SK-N-SH (cell line): ENCODE measurements at regions not wholly inside any gene's neighbourhood (a gene's known extent, or its start where the extent isn't known, plus 50 kb on each side); places are given as distances from the start of the nearest gene placed in this dataset.

ENCODE experiments used
- CTCF ChIA-PET: fragments of 300-600, 350-600 bp; formaldehyde crosslinking; extraction: SDS; loops from one replicate; lab custom pipeline; 2021; lab: Yijun Ruan, JAX
- POLR2A ChIA-PET: fragments of 350-600 bp; sonication (Branson Sonifier 250); formaldehyde crosslinking; extraction: SDS; loops from one replicate; lab custom pipeline; 2020; ENCODE audit warnings: antibody characterized with exemption, inconsistent platforms; lab: Yijun Ruan, JAX
- DNase-seq: peaks from one replicate; pipeline ENCODE4 v3.0.0; 2012
- H2AFZ ChIP-seq: fragments of 200-600 bp; sonication (generic); 2 replicates; pipeline ENCODE4 v1.8.1; 2016; ENCODE audit warnings: antibody characterized with exemption, mild to moderate bottlenecking, low read depth
- H3F3A ChIP-seq: fragments of 200-600 bp; sonication (generic); replicated peaks from 2 replicates; pipeline ENCODE3; 2016; ENCODE audit warnings: antibody characterized with exemption, mild to moderate bottlenecking; ENCODE audit not compliant: insufficient read depth
- H3K27ac ChIP-seq, 2 experiments: fragments of 200-500 bp in 1 of 2; fragments of 200-600 bp in 1 of 2; sonication (Bioruptor generic) in 1 of 2; sonication (generic), shearing (Covaris generic) in 1 of 2; 2 replicates each; pipeline versions ENCODE4 v1.5.1 to v1.6.1; 2014 to 2016; ENCODE audit warnings: low read depth in 2 of 2, inconsistent platforms in 1 of 2, low read length in 1 of 2, mild to moderate bottlenecking in 1 of 2, mixed read lengths in 1 of 2
- H3K27me3 ChIP-seq: fragments of 200-600 bp; sonication (generic), shearing (Covaris generic); 2 replicates; pipeline ENCODE4 v1.6.1; 2016; ENCODE audit warnings: mixed run types; ENCODE audit not compliant: insufficient read depth
- H3K36me3 ChIP-seq, 2 experiments: fragments of 200-500 bp in 1 of 2; fragments of 200-600 bp in 1 of 2; sonication (Bioruptor generic) in 1 of 2; sonication (generic) in 1 of 2; replicated peaks in 1 of 2; 2 replicates each; pipeline versions ENCODE3 to v1.5.1; 2014 to 2016; ENCODE audit warnings: low read length in 1 of 2, mild to moderate bottlenecking in 1 of 2; ENCODE audit not compliant: insufficient read depth in 2 of 2, control insufficient read depth in 1 of 2
- H3K4me1 ChIP-seq, 2 experiments: fragments of 200-500 bp in 1 of 2; fragments of 200-600 bp in 1 of 2; sonication (Bioruptor generic) in 1 of 2; sonication (generic), shearing (Covaris generic) in 1 of 2; 2 replicates each; pipeline versions ENCODE4 v1.5.1 to v1.6.1; 2014 to 2016; ENCODE audit warnings: low read depth in 1 of 2, low read length in 1 of 2, mixed run types in 1 of 2; ENCODE audit not compliant: insufficient read depth in 2 of 2, control insufficient read depth in 1 of 2
- H3K4me2 ChIP-seq: fragments of 200-600 bp; sonication (generic), shearing (Covaris generic); 2 replicates; pipeline ENCODE4 v1.6.1; 2017; ENCODE audit warnings: mixed run types
- H3K4me3 ChIP-seq, 2 experiments: fragments of 200-500 bp in 1 of 2; fragments of 200-600 bp in 1 of 2; sonication (Bioruptor generic) in 1 of 2; sonication (generic), shearing (Covaris generic) in 1 of 2; 2 replicates each; pipeline versions ENCODE4 v1.5.1 to v1.8.1; 2014 to 2016; ENCODE audit warnings: low read depth in 2 of 2, inconsistent platforms in 1 of 2, low read length in 1 of 2, mild to moderate bottlenecking in 1 of 2, mixed read lengths in 1 of 2, moderate library complexity in 1 of 2
- H3K79me2 ChIP-seq: fragments of 200-600 bp; sonication (generic); 2 replicates; pipeline ENCODE4 v1.8.1; 2017; ENCODE audit warnings: mild to moderate bottlenecking; ENCODE audit not compliant: insufficient read depth
- H3K9ac ChIP-seq: fragments of 200-600 bp; sonication (generic); 2 replicates; pipeline ENCODE4 v1.6.1; 2017; ENCODE audit warnings: mixed run types
- H3K9me2 ChIP-seq: fragments of 200-600 bp; sonication (generic); 2 replicates; pipeline ENCODE4 v1.6.1; 2017; ENCODE audit warnings: mixed run types
- H3K9me3 ChIP-seq: fragments of 200-600 bp; sonication (generic); 2 replicates; pipeline ENCODE4 v1.6.1; 2017; ENCODE audit warnings: mixed run types, mild to moderate bottlenecking, moderate library complexity
- H4K20me1 ChIP-seq: fragments of 200-600 bp; sonication (generic); 2 replicates; pipeline ENCODE4 v1.6.1; 2017; ENCODE audit warnings: mild to moderate bottlenecking, mixed run types; ENCODE audit not compliant: insufficient read depth
- CHD2 ChIP-seq: fragments of 150-350 bp; IDR thresholded peaks from 2 replicates; pipeline ENCODE4 v1.6.1; 2018; ENCODE audit warnings: low read length; ENCODE audit not compliant: partially characterized antibody
- EP300 ChIP-seq, 2 experiments: IDR thresholded peaks; 2 replicates each; pipeline versions ENCODE4 v1.4.0 to v1.6.1; 2012; ENCODE audit warnings: borderline replicate concordance in 1 of 2, low read depth in 1 of 2, low read length in 1 of 2
- EZH2phosphoT487 ChIP-seq: fragments of 200-600 bp; sonication (generic); IDR thresholded peaks from 2 replicates; pipeline ENCODE4 v1.6.1; 2017; ENCODE audit warnings: low read depth, mixed run types, mild to moderate bottlenecking, antibody characterized with exemption, moderate library complexity, borderline replicate concordance
- FOXJ3 ChIP-seq: sonication (generic); formaldehyde crosslinking; IDR thresholded peaks from 2 replicates; pipeline ENCODE4 v1.5.1; 2020; ENCODE audit warnings: mild to moderate bottlenecking, missing genetic modification reagents
- FOXM1 ChIP-seq: IDR thresholded peaks from 2 replicates; pipeline ENCODE4 v1.4.0; 2012; ENCODE audit warnings: low read depth, mild to moderate bottlenecking
- GATA2 ChIP-seq: sonication (generic); formaldehyde crosslinking; IDR thresholded peaks from 2 replicates; pipeline ENCODE4 v1.5.0; 2020; ENCODE audit warnings: mild to moderate bottlenecking, missing genetic modification reagents
- MEF2A ChIP-seq: IDR thresholded peaks from 2 replicates; pipeline ENCODE4 v1.4.0; 2012; ENCODE audit warnings: low read depth, borderline replicate concordance
- POLR2AphosphoS5 ChIP-seq: IDR thresholded peaks from 2 replicates; pipeline ENCODE4 v1.6.1; 2012; ENCODE audit warnings: low read depth, low read length
- RCOR1 ChIP-seq: fragments of 150-350 bp; IDR thresholded peaks from 2 replicates; pipeline ENCODE4 v1.6.1; 2017; ENCODE audit warnings: antibody characterized with exemption, low read length
- RFX5 ChIP-seq: IDR thresholded peaks from 2 replicates; pipeline ENCODE4 v1.6.1; 2012; ENCODE audit warnings: mild to moderate bottlenecking, improper control_type of control experiment, low read length
- RXRA ChIP-seq: IDR thresholded peaks from 2 replicates; pipeline ENCODE4 v1.4.0; 2012; ENCODE audit warnings: low read depth, mild to moderate bottlenecking, borderline replicate concordance
- SMC3 ChIP-seq: IDR thresholded peaks from 2 replicates; pipeline ENCODE4 v1.6.1; 2012; ENCODE audit warnings: low read depth, low read length, improper control_type of control experiment
- TAF1 ChIP-seq: IDR thresholded peaks from 2 replicates; pipeline ENCODE4 v1.6.1; 2012; ENCODE audit warnings: low read depth, mild to moderate bottlenecking, low read length, moderate library complexity, borderline replicate concordance
- TCF12 ChIP-seq: IDR thresholded peaks from 2 replicates; pipeline ENCODE4 v1.4.0; 2012
- YY1 ChIP-seq: IDR thresholded peaks from 2 replicates; pipeline ENCODE4 v1.4.0; 2012; ENCODE audit warnings: low read depth, mild to moderate bottlenecking
- WGBS: methylation state at CpG from one replicate; pipeline ENCODE4 v1.1.6; 2017; ENCODE audit warnings: low lambda C conversion rate; 5-methylcytosine and 5-hydroxymethylcytosine counted together
- TF ChIP-seq, protein P1 (sequence below): fragments of 150-350 bp; IDR thresholded peaks from 2 replicates; pipeline ENCODE4 v1.6.1; 2016; ENCODE audit warnings: mild to moderate bottlenecking, low read depth, low read length
- TF ChIP-seq, protein P2 (sequence below): IDR thresholded peaks from 2 replicates; pipeline ENCODE4 v1.4.0; 2012; ENCODE audit warnings: low read depth, borderline replicate concordance
- TF ChIP-seq, protein P3 (sequence below): fragments of 150-350 bp; IDR thresholded peaks from 2 replicates; pipeline ENCODE4 v1.6.1; 2017; ENCODE audit warnings: antibody characterized with exemption, low read length, low read depth, borderline replicate concordance
- TF ChIP-seq, protein P4 (sequence below): IDR thresholded peaks from 2 replicates; pipeline ENCODE4 v1.4.0; 2012; ENCODE audit warnings: low read depth, borderline replicate concordance
- TF ChIP-seq, protein P5 (sequence below): IDR thresholded peaks from 2 replicates; pipeline ENCODE4 v1.4.0; 2012; ENCODE audit warnings: low read depth

DNA sequence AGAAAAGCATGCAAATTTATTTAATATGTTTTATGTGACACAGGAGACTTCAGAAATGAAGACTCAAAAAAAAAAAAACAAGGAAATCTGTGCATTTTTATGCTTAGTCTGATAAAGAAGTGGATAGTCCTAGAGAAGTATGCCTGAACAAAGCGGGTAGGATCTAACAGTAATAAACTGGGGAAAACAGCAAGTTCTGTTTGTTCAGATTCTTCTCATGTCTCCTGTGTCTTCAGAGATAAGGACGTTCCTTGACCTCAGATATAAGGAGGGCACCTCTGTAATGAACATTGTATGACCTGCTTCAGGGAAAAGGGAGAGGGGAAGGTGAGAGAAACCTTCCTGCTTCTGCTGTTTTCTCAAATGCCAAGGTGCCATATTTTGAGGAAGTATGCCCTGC, 67.7 kb upstream of the TNFSF18 start:
- CTCF ChIA-PET = no interaction called here
- H3F3A ChIP-seq = no peaks in the 10 kb centered on the region
- no peak overlapping the region for H3K4me3 ChIP-seq
- DNase-seq = no peak
- H3K9ac ChIP-seq = no peak overlapping the region
- TF ChIP-seq FOXJ3 (CRISPR knock-in tag) = no peak
- TF ChIP-seq EP300 (IDR thresholded peaks at IDR 0.05; ENCODE audit: borderline replicate concordance in 1 of 2, low read depth in 1 of 2, low read length in 1 of 2) = no peak
- no peak for TF ChIP-seq TCF12
- no peak for TF ChIP-seq YY1
- no peak for TF ChIP-seq CHD2
- TF ChIP-seq, protein P1, sequence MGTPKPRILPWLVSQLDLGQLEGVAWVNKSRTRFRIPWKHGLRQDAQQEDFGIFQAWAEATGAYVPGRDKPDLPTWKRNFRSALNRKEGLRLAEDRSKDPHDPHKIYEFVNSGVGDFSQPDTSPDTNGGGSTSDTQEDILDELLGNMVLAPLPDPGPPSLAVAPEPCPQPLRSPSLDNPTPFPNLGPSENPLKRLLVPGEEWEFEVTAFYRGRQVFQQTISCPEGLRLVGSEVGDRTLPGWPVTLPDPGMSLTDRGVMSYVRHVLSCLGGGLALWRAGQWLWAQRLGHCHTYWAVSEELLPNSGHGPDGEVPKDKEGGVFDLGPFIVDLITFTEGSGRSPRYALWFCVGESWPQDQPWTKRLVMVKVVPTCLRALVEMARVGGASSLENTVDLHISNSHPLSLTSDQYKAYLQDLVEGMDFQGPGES = no peak
- no peak for TF ChIP-seq GATA2
- TF ChIP-seq, protein P2, sequence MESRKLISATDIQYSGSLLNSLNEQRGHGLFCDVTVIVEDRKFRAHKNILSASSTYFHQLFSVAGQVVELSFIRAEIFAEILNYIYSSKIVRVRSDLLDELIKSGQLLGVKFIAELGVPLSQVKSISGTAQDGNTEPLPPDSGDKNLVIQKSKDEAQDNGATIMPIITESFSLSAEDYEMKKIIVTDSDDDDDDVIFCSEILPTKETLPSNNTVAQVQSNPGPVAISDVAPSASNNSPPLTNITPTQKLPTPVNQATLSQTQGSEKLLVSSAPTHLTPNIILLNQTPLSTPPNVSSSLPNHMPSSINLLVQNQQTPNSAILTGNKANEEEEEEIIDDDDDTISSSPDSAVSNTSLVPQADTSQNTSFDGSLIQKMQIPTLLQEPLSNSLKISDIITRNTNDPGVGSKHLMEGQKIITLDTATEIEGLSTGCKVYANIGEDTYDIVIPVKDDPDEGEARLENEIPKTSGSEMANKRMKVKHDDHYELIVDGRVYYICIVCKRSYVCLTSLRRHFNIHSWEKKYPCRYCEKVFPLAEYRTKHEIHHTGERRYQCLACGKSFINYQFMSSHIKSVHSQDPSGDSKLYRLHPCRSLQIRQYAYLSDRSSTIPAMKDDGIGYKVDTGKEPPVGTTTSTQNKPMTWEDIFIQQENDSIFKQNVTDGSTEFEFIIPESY = no peak
- TF ChIP-seq, protein P3, sequence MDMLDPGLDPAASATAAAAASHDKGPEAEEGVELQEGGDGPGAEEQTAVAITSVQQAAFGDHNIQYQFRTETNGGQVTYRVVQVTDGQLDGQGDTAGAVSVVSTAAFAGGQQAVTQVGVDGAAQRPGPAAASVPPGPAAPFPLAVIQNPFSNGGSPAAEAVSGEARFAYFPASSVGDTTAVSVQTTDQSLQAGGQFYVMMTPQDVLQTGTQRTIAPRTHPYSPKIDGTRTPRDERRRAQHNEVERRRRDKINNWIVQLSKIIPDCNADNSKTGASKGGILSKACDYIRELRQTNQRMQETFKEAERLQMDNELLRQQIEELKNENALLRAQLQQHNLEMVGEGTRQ = no peak
- no peak for TF ChIP-seq FOXM1
- TF ChIP-seq RXRA = no peak
- no peaks in the 10 kb centered on the region for H3K9me3 ChIP-seq
- H2AFZ ChIP-seq = no peak overlapping the region
- no peak overlapping the region for H3K27ac ChIP-seq
- H3K27me3 ChIP-seq = no peaks in the 10 kb centered on the region
- no peaks in the 10 kb centered on the region for H3K36me3 ChIP-seq
- H3K4me1 ChIP-seq = peaks cover 4 to 12% of the 10 kb centered on the region in 2 experiments
- WGBS = 65% methylated on average over 2 of the region's 2 CpGs
- H3K4me2 ChIP-seq = no peak overlapping the region
- no peaks in the 10 kb centered on the region for H4K20me1 ChIP-seq
- POLR2A ChIA-PET = no interaction called here
- no peaks in the 10 kb centered on the region for H3K79me2 ChIP-seq
- H3K9me2 ChIP-seq = no peaks in the 10 kb centered on the region

DNA sequence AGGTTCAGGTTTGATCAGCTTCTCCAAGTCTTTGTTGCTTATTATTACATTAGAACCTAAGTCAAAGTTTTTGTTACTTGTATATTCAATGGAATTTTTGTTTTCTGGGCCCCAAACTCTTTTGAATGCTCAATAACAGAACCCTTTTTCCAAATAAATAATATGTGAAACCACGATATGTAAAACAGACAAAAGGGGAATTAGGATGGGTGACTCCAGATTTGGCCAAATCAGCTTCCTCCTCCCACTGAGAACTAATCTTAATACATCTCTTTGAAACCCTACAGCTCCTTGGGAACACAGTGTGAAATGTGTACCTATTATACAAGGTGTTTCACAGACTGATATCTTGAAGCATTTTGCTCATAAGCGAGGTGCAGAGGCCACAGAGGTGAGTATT, 67.0 kb upstream of the TNFSF18 start:
- Histone ChIP-seq H4K20me1 (no peaks in the 10 kb centered on the region), H3K27ac (no peak overlapping the region), H3K9ac (no peak overlapping the region), H3K9me3 (no peaks in the 10 kb centered on the region), H3K9me2 (no peaks in the 10 kb centered on the region), H3K36me3 (no peaks in the 10 kb centered on the region), H3K27me3 (no peaks in the 10 kb centered on the region), H3K79me2 (no peaks in the 10 kb centered on the region), H3K4me1 (peaks cover 0 to 9% of the 10 kb centered on the region in 2 experiments; a peak in 3 of 4 replicates), H2AFZ (no peak overlapping the region), H3K4me3 (no peak overlapping the region), H3K4me2 (no peak overlapping the region), H3F3A (no peaks in the 10 kb centered on the region)
- ChIA-PET CTCF (no interaction called here), POLR2A (no interaction called here)
- no peak for DNase-seq
- 88% methylated on average over 2 of the region's 2 CpGs for WGBS
- TF ChIP-seq TAF1 = no peak
- no peak for TF ChIP-seq MEF2A
- TF ChIP-seq, protein P3 = no peak
- TF ChIP-seq YY1 = no peak
- no peak for TF ChIP-seq EZH2phosphoT487
- TF ChIP-seq RCOR1 = no peak
- TF ChIP-seq, protein P4, sequence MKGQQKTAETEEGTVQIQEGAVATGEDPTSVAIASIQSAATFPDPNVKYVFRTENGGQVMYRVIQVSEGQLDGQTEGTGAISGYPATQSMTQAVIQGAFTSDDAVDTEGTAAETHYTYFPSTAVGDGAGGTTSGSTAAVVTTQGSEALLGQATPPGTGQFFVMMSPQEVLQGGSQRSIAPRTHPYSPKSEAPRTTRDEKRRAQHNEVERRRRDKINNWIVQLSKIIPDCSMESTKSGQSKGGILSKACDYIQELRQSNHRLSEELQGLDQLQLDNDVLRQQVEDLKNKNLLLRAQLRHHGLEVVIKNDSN = no peak
- TF ChIP-seq POLR2AphosphoS5 = no peak
- no peak for TF ChIP-seq CHD2
- TF ChIP-seq, protein P5, sequence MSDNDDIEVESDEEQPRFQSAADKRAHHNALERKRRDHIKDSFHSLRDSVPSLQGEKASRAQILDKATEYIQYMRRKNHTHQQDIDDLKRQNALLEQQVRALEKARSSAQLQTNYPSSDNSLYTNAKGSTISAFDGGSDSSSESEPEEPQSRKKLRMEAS = no peak
- no peak for TF ChIP-seq SMC3
- no peak for TF ChIP-seq RFX5
- TF ChIP-seq, protein P2 = no peak
